GM12892 (cell line): ENCODE measurements at regions not wholly inside any gene's neighbourhood (a gene's known extent, or its start where the extent isn't known, plus 50 kb on each side); places are given as distances from the start of the nearest gene placed in this dataset.

Experiments used
- POLR2A ChIP-seq: IDR thresholded peaks from 2 replicates; pipeline ENCODE4 v1.6.1; 2011; ENCODE audit warnings: low read depth, low read length, control low read depth
- POLR2AphosphoS5 ChIP-seq: IDR thresholded peaks from 2 replicates; pipeline ENCODE4 v1.6.1; 2011; ENCODE audit warnings: low read depth, low read length, control low read depth
- TAF1 ChIP-seq: IDR thresholded peaks from 2 replicates; pipeline ENCODE4 v1.6.1; 2011; ENCODE audit warnings: low read depth, mild to moderate bottlenecking, control low read depth, low read length, borderline replicate concordance

DNA sequence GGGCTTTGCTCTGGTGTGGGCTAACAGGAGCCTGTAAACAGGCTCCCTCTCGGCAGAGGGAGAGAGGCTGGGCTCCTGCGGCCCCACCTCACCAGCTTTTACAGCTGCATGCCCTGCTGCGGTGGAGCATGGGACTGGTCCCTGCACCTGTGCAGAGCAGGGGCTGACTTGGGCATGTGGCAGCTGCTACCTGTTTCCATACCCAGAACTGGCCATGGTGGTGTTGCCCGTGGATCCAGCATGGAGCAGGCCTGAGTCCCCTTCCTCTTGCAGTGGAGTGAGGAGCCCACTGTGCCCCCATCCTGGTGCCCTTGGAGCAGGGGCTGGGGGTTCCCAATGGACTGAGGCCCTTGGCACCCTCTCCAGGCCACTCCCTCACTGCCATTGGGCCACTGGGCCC, 91.9 kb upstream of the MGMT start:
- TF ChIP-seq POLR2A (no peak), POLR2AphosphoS5 (no peak), TAF1 (no peak)
